ENCODE measurements at regions not wholly inside any gene's neighbourhood (a gene's known extent, or its start where the extent isn't known, plus 50 kb on each side); places are given as distances from the start of the nearest gene placed in this dataset.

DNA sequence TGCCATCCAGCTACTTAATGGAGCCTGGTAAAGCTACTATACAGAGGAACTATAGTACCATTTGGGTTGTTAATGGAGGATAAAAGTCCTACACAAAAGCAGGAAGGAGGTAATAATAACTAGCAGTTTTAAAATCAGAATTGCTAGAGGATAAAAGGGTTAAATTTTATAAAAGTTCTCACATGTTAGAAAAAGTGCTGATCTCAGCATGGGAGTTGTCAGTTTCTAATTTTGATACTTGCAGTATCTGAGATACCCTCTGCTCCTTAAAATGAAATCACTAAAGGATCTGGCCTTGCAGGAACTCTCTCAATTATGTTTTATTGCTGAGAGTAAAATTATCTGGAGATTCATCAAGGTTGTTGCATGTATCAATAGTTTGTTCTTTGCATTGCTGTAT, 272.2 kb upstream of the GYPC start:
- no peak for DNase-seq (ENCODE audit: low read depth, low spot score)

DNA sequence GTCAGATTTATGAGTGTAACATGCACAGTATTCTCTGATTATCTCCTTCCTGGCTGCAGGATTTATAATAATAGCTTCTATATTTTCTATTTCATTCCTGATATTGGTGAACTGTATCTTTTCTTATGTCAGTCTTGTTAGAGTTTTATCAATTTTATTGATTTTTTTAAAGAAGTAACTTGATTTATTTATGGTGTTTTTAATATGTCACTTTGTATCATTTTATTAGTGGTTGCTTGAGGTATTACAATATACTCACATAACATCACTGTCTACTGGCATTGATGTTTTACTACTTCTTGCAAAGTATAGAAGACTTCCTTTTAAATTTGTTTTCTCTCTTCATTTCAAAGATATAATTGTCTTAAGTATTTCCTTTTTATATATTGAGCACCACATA, 270.5 kb upstream of the GYPC start:
- DNase-seq (ENCODE audit: low read depth, low spot score): no peak

DNA sequence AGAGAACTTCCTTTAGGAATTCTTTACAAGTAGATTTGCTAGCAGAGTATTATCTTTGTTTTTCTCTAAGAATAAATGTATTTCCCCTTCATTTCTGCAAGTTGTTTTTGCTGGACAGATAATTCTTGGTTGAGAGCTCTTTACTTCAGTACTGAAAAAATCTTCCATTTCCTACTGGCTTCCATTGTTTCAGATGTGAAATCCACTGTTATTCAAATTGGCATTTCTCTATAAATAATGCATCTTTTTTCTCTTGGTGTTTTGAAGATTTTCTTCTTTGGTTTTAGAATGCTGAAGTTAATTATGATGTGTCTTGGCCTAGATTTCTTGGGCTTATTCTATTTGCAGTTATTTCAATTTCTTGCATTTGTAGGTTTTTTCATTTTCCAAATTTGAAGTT, 270.0 kb upstream of the GYPC start:
- no peak for DNase-seq (ENCODE audit: low read depth, low spot score)

DNA sequence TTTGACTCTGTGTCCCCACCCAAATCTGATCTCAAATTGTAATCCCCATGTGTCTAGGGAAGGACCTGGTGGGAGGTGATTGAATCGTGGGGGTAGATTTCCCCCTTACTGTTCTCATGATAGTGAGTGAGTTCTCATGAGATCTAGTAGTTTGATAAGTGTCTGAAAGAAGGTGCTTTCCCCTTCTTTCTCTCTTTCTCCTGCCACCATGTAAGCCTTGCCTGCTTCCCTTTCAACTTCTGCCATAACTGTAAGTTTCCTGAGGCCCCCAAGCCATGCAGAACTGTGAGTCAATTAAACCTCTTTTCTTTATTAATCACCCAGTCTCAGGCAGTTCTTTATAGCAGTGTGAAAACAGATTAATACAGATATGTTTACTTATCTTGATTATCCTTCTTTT, 266.5 kb upstream of the GYPC start:
- no peak for DNase-seq (ENCODE audit: low read depth, low spot score)

DNA sequence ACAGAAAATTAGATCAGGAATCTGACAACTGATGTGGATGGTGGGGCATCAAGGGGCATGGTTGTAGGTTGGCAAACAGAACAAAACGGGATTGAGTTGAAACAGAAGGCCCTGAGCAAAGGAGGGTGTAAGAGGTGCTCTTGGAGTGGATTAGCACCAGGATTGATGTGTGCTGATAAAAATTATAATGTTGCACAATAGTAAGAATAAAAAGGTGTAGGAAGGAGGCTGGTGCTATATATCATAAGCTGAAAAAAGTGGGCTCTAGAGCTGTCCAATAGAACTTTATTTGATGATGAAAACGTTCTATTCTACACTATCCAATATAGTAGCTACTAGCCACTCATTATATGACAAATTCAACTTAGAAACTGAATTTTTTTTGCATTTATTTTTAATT, 263.1 kb upstream of the GYPC start:
- no peak for DNase-seq (ENCODE audit: low read depth, low spot score)

DNA sequence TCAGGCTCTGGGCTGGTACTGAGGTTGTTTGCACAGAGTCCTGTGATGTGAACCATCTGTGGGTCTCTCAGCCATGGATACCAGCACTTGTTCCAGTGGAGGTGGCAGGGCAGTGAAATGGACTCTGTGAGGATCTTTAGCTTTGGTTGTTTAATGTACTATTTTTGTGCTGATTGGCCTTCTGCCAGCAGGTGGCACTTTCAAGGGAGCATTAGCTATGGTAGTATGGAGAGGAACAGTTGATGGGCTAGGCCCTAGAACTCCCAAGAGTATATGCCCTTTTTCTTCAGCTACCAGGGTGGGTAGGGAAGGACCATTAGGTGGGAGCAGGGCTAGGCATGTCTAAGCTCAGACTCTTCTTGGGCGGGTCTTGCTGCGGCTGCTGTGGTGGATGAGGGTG, 257.0 kb upstream of the GYPC start:
- no peak for DNase-seq (ENCODE audit: low read depth, low spot score)

DNA sequence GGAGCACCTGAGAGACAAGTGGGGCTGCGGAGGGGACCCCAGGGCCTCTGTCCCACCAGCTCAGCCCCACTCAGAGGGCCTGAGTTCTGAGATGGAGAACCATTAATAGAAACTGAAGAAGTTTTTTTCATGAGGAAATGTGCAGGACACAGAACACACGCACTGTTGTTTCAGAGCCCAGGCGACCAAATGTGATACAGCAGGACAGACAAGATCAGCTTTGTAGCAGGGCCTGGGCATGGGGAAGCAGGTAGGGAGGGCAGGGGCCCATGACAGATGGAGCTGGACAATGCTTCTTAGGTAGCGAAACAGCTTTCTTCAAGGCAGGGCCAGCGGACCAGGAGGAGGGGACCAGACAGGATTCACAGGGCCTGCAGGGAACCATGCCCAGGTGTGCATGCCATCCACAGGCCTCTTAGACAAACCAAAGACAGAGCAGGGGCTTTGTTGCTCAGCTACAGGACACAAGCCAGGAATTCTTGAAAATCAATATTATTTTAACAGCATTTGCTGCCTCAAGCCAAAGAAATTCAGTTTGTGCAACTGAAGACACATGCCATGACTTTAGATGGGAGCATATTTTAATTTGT, 252.8 kb upstream of the GYPC start:
- no peak for DNase-seq (ENCODE audit: low read depth, low spot score)

DNA sequence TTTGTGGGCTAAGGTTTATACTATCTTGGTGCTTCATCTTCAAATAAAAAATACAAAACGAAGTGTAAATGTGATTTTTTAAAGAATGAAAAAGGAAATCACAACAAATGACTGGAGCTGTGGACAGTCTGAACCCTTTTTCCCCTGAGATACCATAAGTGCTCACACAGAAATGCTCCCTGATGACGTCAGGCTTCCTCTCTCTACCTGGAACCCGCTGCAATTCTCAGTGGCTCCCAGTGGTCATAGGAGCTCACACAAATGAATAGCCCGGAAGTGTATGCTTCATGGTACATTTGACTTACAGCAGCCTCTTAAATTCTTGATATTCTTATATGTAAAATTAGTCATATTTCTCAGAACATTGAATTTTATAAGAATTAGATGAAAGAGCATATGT, 249.7 kb upstream of the GYPC start:
- no peak for DNase-seq (ENCODE audit: low read depth, low spot score)

DNA sequence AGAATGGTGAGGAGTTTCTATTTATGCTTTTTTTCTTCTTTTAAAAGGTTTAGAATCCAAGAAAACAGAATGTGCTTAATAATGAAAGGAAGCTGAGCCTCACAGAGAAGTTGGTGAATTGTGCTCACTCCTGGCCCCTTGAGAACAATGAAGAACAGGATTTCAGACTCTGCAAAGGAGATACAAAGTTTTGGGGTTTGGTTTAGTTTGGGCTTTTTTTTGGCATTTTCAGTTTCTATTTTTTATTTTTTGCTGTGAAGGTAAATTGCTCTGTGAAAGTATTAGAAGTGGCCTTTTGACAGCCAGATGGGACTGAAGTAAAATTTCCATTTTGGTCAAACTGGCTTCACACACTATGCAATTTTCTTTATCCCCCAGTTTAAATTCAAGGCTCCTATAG, 247.3 kb upstream of the GYPC start:
- DNase-seq (ENCODE audit: low read depth, low spot score): no peak

DNA sequence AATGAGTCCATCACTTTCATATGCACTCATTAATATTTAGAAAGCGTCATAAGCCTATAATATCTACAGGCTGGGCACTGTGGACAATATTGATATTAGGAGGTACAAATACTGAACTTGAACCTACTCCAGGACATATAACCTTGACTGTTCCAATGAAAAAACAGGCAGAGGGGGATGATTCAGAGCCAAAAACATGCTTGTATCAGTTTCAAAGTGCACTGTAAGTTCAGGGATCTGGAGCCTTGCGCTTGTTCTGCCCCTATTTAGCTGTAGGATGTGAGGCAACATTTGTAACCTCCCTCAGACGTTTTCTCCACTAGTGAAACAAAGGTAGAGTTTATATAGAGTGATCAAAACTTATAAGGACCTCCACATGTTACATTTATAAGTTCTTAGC, 246.1 kb upstream of the GYPC start:
- DNase-seq (ENCODE audit: low read depth, low spot score): no peak

DNA sequence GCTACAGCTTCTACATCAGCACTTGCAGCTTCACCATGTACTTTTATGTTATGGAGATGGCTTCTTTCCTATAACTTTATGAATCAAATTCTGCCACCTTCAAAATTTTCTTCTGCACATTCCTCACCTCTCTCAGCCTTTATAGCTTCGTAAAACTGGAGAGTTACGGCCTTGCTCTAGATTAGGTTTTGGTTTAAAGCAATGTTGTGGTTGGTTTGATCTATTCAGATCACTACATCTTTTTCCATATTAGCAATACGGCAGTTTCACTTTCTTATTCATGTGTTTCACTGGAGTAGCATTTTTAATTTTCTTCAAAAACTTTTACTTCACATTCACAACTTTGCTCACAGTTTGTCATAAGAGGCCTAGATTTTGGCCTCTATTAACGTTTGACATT, 242.9 kb upstream of the GYPC start:
- no peak for DNase-seq (ENCODE audit: low read depth, low spot score)

DNA sequence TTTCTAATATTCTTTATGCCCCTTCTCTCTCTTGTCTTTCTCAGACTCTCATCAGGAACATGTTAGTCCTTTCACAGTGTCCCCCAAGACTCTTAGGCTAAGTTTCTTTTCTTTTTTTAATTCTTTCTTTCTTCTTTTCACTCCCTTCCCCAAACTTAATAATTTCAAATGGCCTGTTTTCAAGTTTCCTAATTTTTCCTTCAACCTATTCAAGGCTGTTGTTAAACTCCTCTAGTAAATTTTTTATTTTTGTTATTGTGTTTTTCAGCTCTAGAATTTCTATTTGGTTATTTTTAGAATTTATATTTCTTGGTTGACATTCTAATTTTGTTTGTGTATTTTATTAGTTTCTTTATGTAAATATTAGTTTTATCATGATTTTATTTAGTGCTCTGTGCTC, 236.6 kb upstream of the GYPC start:
- no peak for DNase-seq (ENCODE audit: low read depth, low spot score)

DNA sequence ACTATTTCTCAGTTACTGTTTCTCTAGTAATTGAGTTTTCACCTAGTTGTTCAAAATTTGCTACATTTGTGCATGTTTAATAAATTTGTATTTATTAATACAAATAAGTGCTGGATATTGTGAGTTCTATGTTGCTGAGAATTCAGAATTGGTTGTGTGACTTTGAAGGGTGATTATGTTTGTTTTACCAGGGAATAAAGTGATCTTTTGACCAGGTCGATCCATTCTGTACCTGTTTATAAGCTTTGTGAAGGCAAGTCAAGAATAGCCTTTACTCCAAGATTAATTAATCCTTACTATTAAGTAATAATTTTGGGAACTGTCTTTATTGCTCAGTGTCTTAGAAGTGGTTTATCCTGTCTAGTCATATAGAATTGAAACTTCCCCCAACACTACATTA, 230.0 kb upstream of the GYPC start:
- DNase-seq (ENCODE audit: low read depth, low spot score): no peak

DNA sequence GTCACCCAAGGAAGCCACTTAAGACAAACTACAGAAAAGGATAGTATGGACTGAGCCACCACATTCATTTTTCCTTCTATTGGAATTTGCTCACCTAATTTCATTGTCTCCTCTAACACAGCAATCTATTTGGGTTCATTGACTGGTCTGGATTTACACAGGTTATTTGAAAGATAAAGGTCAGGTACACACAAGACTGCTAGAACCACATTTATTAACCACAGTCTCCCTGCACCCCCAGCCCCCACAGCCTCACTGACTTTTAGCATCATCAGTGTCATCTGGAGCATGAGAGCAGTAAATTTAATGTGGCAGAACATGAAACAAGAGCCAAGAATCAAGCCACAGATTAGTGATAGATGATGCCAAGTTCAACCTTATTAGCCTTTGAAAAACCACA, 226.9 kb upstream of the GYPC start:
- no peak for DNase-seq (ENCODE audit: low read depth, low spot score)

DNA sequence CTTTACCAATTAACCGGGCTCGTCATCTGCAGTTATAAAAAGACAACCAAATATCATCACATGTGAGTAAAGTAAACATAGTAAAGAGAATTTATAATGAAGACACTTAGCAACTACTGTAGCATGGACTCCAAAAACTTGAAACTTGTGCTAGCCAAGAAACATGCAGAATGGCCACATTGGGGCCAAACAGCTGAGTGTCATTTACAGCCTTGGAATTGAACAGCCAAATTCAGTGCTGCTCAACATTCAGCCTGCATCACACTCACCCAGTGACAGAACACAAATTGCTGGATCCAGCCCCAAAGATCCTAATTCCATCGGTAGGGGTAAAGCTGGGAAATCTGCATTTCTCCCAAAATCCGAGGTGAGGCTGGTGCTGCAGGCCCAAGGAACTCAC, 224.8 kb upstream of the GYPC start:
- DNase-seq (ENCODE audit: low read depth, low spot score): no peak

DNA sequence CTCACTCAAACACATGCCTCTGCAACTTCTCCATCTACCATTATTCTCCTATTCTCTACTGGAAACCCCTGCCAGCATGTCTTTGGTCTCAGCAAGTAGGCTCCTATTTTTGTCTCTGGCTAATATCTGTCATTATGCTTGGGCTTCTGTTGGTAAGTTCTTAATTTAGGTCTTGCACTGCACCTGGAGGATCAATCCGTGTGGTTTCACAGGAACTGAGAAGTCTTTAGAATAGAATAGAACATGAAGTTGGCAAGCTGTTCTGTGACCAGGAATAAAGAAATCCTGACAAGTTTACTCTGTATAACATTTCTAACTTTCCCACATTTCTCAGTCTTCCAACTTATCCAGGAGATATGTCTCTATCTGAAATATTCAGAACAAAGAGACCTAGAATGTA, 219.5 kb upstream of the GYPC start:
- DNase-seq (ENCODE audit: low read depth, low spot score): no peak

DNA sequence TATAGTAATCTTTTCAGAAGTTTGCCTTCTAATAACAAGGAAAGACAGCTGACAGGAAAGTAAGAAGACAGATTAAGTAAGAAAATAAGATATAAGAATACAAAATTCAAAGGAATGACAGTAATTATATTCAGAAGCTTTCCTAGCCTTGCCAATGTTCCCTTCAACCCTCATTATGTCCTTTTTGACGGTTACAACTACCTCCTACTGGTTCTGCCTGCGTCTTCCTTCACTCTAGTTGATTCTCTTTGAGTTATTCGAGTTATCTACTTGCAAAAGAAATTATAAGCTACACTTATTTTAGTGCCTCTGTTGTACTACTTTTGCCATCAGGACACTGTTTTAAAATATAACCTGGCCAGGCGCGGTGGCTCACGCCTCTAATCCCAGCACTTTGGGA, 218.9 kb upstream of the GYPC start:
- no peak for DNase-seq (ENCODE audit: low read depth, low spot score)

DNA sequence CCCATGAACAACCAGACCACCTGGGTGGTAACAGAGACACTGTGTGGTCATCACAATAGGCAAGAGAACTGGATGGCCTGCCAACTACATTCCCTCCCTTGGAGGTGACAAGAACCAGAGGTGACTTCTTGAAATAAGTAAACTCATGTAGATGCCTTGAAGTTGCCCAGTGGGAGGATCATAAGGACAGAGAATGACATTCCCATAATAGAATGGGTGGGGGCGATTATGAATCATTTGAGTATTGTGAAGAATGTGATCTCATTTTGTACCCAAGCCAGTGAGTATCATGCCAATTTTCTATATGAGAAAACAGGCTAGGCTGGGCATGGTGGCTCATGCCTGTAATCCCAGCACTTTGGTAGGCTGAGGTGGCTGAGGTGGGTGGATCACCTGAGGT, 211.4 kb upstream of the GYPC start:
- DNase-seq (ENCODE audit: low read depth, low spot score): no peak

DNA sequence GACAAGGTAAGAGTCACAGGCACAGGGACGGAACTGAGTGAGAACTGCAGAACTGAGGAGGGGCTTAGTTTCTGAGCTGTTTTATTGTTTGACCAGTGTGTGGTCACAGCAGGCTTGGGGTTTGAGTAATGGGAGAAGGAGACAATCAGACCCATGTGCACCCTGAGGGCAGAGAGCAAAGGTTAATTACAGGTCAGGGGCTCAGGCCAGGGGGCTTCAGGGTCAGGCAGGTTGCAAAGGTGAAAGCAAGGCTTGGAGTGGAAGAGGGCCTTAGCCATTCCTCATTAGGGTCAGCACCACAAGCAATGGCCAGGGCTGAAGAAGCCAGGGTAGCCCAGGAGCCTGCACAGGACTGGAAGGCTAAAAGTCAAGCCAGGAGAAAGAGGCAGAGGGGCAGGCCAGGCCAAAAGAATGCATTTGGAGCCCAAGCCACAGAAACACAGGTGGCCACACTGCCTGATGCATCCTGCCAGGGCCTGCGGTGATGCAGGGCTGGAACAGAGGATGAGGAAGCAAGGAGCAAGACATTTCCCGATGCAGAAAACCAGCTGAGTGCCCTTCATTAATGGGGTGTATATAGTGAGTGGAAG, 209.8 kb upstream of the GYPC start:
- DNase-seq (ENCODE audit: low read depth, low spot score): no peak

DNA sequence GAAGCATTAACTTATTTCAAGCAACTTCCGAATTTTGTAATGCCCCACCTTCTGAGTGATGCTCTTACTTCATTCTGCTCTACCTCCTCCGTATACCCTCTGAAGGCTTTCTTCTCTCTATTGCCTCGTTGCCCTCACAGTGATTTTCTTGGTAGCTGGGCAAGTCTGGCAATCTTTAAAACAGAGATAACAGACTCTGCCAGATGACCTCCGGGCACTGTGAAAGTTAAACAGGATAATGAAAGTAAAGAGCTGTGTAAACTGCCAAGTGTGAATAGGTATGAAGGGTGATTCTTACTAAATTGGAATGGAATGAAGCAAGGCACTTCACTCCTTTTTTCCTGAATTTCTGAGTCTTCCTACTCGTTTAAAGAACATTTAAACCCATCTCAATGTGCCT, 207.3 kb upstream of the GYPC start:
- no peak for DNase-seq (ENCODE audit: low read depth, low spot score)

DNA sequence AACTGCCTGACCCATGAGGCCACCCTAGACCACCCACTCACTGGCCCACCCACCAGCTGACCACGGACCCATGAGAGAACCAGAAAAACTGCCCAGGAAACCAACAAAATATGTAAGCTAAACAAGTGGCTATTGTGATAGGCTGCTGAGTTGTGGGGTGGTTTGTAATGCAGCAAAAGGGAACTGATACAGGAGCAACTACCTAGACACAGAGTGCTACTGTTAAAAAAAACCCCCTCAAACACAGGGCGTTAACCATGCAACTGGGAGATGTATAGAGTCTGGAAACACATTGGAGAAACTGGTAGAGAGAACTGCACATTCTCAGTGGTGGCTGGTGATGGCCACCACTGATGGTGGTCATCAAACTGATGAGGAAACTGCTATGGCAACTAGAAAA, 206.3 kb upstream of the GYPC start:
- no peak for DNase-seq (ENCODE audit: low read depth, low spot score)

DNA sequence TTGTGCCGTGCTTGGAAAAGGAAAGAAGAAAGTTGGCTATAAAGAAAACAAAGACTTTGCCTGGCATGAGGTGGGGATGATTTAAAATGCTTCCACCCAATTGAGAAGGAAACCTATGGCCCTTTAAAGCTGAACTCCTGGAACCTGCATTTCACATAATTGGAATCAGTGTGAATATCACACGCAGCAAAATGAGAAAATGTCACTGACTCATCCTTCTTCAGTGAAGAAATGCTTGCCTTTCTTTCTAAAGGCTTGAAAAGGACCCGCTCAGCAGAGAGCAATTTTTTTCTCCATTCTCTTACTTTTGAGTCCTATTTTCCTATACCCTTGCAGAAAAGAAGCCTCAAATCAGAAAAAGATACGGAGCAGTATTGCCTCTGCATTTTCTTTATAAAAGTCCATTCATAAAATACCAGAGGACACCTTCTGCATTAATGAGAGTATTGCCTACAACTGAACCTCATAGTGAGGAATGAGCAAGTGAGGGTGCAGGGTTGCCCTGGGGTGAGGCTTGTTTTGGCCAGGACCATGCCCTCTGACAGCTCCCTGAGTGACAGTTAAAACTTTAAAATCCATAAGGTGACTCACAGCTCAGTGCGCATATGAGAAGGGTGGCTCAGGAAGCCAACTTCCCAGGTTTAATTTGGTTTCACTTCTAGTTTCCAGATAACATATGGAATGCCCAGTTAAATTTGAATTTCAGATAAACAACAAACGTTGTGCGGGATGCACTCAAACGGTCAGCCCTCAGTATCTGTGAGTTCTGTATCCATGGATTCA, 191.9 kb upstream of the GYPC start:
- DNase-seq (ENCODE audit: low read depth, low spot score): no peak

DNA sequence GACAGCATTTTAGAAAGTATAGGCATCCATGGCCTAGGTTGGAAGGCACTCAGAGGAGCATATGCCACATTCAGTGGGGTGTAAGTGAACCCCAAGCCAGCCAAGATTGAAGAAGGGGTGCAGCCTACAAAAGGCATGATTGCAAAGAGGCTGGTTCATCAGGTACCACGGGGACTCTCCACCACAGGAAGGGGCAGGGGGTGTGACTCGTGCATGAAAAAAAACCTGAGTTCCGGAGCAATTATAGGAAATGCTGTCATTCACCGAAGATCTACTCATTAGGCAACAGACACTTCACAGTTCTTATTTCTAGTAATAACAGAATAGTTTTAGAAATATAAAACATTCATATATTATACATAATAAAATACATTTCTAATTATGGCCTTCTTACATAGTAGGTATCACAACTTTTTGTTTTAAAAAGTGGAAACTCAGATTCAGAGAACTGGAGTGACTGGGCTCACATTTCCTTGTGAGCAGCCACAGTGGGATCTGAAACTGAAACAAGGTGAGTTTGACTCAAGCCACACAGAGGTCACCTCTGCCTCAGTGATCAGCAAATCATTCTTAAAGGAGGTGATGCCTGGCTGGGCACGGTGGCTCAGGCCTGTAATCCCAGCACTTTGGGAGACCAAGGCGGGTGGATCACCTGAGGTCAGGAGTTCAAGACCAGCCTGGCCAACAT, 188.4 kb upstream of the GYPC start:
- DNase-seq (ENCODE audit: low read depth, low spot score): no peak
